GM19455 (cell line): ENCODE measurements at regions not wholly inside any gene's neighbourhood (a gene's known extent, or its start where the extent isn't known, plus 50 kb on each side); places are given as distances from the start of the nearest gene placed in this dataset.
"Not testable (repeated sequence)": the region's sequence is repeated elsewhere in the genome, so short reads cannot be mapped to it uniquely, and the experiment has no call there.

ENCODE experiments used
- ATAC-seq: cut with Tn5 transposase; IDR thresholded peaks from one replicate; pipeline ENCODE4 v1.9.1; 2021; ENCODE audit not compliant: unreplicated experiment

DNA sequence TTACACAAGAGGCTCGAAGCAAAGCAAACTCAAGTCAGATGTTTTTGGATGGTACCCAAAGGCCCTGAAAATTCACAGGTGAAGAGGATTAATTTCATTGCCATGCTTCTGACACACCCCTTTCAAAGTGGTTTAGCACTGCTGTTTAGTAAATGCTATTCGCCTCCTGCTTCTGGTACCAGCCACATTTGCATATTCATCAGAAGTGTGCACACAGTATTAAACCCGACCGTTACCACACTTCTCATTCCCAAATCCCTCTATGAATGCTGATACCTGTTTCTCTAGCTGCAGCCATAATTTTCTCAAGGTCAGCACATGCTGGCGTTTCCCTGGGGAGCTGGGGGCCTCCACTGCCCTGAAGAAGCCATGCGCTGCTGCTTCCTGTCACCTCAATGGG, 179.8 kb upstream of the DAB1 start:
- no peak for ATAC-seq

DNA sequence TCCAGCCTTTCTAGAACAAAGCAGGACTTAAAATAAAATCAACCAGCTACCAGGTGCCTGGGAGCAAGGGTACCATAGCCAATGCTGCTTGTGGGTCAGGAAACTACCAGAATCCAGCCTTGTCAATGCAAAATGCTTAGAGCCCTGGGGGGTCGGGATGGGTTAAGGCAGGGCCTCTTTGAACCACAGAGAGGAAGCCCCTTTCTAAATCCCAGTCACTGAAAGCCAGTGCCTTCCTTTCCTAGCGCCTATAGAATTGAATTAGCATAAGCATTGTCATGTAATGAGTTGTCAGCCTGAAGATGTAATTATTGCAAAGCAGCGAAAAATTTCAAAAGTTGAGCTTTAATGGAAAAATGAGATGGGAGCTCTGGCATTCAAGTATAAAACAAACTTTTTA, 176.6 kb upstream of the DAB1 start:
- ATAC-seq = no peak

DNA sequence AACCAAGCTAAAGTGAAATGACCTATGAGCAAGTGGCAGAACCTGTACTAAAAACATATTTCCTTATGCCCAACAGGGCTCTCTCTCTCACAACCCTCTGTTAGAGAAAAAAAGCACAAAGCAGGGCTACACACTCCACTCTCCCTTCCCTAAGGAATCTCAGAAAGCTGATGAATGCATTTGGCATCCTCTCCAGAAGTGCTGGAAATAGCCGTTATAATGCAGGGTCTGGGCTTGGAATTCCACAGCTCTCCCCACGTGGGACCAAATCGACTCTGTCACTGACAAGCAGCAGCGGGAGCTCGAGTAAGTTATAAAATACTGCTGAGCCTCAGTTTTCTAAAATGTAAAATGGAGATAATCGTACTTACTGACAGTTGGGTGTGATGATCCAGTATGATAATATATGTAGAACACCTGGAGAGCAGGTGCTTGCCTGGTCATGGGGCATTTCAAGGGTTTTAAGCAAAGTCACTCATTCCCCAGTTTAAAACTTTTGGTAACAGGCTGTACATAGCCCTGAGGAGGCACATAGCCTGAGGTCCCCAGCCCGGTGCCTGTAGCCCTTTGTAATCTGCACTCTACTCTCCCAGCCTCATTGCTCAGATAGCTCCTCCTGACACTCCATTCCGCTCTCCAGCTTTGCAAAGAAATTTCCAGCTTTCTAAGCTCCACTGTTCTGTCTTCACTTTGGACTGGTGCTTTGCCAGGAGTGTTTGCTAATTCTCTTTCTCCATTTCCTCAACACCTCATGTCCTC, 175.6 kb upstream of the DAB1 start:
- ATAC-seq = no peak

DNA sequence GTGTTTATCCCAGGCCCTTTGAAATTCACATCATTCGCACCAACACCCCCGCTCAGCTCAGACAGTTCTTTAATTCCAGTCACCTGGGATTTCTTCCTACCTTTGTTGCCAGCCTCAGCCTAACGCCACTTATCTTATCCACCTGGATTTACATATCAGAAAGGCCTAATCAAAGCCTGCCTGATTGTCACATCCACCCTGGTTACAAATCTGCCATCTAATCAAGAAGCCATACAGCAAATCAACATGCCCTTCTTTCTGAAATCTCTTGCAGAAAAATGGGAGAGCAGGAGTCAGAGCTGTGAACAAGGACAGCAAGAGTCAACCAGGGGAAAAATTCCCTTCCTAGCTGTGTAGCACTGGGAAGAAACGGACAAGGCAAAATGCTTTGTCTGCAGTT, 173.2 kb upstream of the DAB1 start:
- no peak for ATAC-seq

DNA sequence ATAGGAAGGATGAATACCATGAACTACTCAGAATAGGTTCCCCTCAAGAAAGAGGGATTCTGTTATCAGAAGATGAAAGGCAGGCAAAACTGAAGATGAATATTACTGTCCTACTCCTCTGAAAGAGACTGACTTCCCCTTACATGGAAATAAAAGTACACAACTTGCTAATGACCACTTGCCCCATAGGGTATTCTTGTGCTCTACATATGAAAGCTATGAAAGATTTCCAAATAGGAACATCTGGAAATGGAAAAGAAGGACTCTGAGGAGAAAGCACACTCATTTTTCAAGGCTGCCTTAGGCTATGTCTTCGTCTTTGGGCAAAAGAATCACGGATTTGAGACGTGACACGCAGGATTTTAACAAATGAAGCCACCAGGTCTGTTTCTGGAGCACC, 170.1 kb upstream of the DAB1 start:
- no peak for ATAC-seq

DNA sequence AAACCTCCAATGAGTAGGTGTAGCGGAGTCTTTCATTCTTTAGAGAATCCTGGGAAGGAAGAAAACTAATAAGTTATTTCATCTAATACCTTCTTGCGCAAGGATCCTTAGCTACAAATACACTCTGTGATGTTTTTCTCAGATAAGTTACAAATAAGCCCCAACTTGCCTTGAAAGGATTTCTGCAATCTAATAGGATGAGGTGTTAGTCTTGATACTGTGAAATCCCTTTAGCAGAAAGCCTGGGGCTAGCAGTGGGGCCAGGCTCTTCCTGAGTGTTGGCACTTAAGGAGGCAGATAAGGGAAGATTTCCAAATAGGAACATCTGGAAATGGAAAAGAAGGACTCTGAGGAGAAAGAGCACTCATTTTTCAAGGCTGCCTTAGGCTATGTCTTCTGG, 168.0 kb upstream of the DAB1 start:
- no peak for ATAC-seq

DNA sequence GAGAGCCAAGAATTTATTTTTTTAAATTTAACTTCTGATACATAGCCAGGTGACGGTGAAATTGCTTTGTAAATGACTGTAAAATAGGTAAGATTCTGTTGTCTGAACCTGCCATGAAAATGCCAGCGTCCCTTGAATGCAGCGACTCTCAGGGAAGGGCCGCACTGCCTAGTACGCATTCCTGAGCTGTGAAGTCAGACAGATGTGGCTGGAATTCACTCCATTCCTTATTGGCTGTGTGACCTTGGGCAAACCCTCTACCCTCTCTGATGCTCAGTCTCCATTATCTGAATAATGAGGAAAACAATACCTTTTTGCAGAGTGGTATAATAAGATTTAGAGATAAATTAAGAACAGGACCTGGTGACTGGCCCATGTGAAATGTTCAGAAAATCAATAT, 167.1 kb upstream of the DAB1 start:
- no peak for ATAC-seq

DNA sequence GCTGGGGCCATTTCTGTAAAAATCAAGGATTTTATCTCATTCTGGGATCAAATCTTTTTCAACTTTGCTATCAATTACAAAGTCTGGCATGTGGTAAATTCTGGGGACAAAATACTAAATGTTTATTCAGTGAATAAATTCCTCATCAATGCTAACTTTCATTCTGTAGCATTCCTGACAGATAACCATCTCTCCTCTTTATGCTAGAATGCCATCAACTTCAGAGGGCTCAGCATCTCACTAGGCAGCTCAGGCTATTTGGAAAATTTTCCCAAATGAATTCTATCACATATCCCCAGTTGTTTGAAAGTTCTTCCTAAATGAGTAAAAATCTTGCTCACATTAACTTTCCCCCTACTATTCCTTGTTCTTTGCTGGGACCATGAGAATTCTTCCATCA, 163.0 kb upstream of the DAB1 start:
- no peak for ATAC-seq

DNA sequence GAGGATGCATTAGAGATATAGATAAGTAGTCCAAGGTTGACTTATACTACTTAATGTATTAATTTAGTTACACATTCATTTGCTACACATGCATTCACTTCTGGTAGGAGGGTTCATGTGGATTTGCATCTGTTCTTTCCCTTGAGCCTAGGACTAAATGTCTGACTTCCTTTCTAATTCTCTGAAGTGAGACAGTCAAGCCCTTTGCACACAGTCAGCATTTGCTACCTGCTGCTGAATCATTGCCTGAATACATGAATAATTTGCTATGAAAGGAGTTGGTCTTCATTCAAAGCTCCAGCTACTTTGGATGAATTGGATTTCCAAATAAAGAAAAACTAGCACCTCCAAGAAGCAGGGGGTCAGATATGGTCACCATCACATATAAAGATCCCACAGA, 154.8 kb upstream of the DAB1 start:
- no peak for ATAC-seq

DNA sequence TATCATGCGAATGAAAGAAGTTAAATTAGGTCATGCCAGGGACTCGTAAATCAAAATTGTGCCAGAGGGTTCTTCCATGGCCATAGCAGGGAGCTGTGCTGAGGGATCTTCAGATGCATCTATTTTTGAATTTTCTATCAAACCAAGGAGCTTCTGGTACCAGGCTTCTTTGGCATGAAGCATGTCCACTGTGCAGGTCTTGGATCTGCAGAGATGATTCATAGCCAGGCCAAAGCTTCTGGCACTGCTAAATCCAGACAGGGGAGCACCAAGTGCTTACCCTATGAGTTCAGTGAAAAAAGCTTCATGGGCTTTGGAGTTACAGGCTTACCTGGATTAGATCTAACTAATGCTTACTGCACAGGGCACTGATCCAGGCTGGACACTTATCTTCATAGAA, 154.2 kb upstream of the DAB1 start:
- no peak for ATAC-seq

DNA sequence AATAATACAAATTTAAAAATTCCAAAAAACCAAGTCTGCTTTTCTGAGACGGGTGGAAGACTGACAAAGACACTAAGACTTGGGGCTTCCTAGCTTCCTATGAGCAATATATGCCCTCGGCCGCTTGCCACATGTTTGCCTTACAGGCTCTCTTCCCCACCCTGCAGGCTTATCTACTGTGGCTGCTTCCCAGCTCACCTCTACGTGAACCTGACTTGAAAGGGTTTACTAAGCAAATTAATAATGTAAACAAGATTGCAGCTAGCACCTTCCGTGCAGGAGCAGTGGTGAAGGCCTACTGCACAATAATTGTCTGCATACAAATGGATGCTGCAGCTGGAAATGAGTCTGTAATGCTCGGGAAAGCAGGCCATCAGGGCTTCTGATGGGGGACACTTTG, 152.9 kb upstream of the DAB1 start:
- ATAC-seq = no peak

DNA sequence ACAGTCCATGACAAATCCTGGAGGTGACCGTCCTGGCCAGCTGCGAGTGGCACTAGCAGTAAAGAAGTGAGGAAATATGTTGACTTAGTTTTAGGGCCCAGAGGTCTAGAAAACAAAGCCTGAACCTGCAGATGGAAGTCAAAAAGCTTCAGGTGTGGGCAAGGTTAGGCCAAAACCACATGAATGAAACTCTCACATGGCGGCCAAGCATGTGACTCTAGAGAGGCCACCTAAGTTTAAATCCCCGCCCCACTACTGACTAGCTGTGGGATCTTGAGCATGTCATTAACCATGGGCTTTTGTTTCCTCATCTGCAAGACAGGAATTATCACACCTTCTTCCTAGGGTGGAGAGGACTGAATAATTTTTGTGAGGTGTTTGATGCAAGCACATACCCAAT, 148.2 kb upstream of the DAB1 start:
- no peak for ATAC-seq

DNA sequence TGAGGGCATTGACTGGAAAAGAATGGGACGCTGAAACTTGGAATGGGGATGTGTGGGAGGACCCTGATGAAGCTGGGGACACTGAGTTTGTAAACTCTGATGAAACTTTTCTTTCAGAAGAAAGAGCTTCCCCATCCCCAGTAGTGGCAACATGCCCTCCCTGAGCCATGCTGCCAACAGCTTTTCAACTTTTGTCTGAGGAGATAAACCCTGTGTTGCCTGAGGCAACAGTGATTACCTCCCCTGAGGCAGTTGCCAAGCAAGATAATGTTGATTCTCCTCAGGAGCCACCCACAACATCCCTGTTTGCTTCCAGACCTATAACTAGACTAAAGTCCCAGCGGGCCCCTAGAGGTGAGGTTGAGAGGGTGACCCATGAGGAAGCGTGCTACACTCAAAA, 134.2 kb upstream of the DAB1 start:
- not testable (repeated sequence) for ATAC-seq

DNA sequence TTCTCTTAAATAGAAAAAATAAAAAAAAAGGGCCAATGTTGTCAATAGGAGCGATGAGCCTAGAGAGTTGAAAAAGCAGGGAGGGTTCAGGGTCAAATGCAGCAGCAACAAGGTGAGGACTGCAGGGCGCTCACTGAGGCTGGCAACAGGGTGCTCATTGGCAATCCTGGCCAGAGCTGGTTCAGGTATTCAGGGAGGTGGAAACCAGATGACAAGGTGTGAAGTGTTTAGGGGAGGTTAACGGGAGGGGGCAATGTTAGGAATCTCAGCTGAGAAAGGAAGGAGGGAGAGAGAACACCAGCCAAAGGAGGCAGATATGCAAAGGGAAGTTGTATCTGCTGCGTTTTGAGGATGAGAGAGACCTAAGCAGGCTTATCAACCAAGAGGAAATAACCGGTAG, 129.8 kb upstream of the DAB1 start:
- ATAC-seq = no peak

DNA sequence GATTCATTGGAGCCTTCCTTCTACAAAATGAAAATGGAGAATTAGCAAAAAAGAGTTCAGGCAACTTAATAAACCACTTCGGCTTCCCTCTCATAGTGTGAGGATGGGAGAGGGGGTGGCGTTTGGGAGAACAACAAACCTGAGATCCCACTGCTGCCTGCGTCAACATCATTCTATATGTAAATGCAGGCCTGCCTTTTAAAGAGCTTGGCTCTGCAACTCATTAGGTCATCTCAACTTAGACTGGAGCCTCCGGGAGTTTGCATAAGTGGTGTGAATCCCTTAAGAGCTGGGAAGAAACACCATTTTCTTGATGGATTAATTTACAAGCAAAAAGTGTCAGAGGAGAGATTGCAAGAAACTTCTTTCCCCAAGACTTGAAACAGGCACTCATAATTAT, 127.6 kb upstream of the DAB1 start:
- no peak for ATAC-seq

DNA sequence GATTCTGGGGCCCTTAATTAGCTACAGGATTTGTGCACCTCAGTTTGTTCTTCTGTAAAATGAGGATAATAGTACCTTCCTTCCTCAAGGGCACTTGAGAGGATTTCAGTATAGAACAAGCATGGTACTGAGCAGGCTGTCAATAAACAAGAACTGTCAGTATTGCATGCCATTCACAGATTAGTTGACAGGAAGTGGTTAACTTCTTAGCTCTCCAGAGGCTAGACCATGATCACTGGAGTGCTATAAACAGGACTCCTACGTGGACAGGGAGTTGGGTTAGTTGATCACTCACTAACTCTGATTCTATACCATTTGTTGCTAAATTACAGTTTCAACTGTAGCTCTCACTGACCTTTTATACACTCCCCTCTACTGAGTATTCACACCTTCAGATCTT, 126.2 kb upstream of the DAB1 start:
- ATAC-seq = no peak

DNA sequence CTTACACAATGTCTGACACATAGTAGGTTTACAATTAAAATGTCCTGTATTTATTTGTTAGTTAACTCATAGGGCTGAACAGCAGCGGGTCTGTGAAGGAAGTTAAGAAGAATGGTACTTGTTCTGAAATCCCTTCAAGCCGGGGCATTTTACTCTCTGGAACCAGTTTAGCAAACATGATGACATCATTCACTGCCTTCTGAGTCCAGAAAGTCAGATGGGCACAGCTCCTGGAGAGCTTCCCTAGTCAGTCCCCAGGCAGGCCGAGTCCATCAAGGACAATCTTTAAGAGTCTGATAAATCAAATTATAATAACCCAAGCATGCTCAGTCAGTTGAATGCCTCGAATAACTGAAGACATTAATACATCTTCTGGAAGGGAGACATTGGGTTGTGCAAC, 125.4 kb upstream of the DAB1 start:
- no peak for ATAC-seq

DNA sequence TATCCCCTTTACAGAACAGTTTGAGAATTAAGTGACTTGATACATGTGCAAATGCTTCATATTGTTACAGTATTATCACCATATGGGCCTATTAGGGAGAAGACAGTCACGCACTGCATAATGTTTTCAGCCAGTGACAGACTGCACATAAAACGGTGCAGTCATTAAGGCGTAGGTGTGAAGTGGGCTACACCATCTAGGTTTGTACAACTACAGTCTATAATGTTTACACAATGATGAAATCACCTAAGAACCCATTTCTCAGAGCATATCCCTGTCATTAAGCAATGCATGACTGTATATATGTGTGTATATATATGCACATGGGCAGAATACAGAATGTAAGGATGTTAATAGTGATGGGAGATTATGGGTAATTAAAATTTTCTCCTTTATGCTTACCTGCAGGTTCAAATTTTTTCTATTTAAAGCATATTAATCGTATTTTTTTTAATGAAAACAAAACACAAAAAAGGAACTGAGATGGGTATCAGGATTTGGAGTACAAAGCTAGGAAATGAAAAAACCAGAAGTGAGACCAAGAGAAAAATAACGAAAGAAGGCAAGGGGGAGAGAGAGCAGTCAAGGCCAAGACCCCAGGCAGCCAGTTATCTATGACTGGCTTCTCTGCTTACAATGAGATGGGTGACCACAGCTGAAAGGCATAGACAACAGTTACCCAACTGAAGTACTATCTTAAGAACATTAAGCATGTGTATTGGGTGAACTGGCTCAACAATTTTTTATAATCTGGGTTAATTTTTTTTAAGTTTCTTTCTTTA, 122.9 kb upstream of the DAB1 start:
- ATAC-seq = no peak

DNA sequence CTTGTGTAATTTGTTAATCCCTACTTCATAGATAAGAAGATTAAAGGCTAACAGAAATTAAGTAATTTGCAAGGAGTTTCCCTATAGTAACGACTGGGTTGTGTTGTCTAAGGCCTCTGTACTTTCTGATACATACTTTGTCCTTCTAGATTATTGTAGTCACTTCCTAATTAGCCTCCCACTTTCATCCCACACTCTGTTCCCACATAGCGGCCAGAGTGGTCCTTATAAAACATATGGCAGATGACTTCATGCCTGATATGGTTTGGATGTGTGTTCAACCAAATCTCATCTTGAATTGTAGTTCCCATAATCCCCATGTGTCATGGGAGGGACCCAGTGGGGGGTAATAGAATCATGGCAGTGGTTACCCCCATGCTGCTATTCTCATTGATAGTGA, 120.5 kb upstream of the DAB1 start:
- no peak for ATAC-seq

DNA sequence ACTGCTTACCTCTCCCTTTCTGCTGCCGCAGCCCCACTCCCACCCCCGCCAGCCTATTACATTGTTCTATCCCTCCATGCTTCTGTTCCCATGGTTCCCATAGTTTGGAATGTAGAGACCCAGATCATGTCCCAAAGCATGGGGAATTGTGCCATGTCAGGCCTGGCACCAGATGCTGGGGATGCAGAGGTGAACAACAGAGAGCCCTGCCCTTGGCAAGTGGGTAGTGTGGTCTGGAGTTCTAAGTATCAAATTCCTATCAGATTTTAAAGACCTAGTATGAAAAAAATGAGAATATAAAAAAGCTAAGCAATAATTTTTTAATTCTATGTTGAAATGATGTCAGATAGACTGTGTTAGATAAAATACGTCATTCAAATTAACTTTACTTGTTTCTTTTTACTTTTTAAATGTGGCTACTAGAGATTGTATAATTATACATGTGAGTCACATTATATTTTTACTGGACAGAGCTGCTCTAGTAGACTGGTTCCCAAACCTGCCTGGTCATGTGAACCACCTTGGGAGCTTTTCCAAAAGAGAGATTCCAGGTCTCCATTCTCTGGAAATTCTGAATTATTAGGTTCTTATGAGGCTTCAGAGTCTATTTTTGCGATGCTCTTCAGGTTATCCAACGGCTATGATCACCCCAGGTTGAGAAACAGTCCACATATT, 113.0 kb upstream of the DAB1 start:
- no peak for ATAC-seq

DNA sequence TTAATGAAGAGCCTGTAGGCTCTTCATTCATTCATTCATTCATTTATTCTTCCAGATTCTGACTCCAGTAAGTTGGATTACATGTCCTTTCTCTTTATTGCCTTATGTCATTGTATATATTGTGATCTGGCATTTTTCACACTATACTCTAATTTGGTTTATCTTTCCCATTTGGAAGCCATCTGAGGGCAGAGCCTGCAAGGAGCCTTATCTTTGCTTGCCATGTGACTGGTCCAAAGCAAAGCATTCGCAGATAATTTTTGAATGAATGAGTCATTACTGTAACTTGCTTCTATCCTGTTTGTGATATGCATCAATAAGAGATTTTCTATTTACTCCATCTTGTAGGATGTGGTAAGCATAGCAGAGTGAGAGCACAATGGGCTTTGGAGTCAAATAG, 108.4 kb upstream of the DAB1 start:
- no peak for ATAC-seq

DNA sequence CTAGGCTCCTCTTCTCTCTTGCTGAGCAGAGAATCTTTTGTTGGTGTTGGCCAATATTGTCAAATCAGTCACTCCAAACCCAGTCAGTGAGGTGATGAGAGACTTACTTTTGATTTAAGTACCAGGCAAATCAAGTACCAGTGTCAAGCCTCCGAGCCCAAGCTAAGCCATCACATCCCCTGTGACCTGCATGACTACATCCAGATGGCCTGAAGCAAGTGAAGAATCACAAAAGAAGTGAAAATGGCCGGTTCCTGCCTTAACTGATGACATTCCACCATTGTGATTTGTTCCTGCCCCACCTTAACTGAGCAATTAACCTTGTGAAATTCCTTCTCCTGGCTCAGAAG, 107.0 kb upstream of the DAB1 start:
- ATAC-seq = not testable (repeated sequence)
